Mammary epithelial cell (primary cell): ENCODE measurements at regions not wholly inside any gene's neighbourhood (a gene's known extent, or its start where the extent isn't known, plus 50 kb on each side); places are given as distances from the start of the nearest gene placed in this dataset.
"Not testable (repeated sequence)": the region's sequence is repeated elsewhere in the genome, so short reads cannot be mapped to it uniquely, and the experiment has no call there.

Experiments used
- EZH2 ChIP-seq: IDR thresholded peaks from 2 replicates; pipeline ENCODE4 v1.6.1; 2012; ENCODE audit warnings: low read length, inconsistent platforms, borderline replicate concordance
- TF ChIP-seq, protein P1 (sequence below), 2 donors: IDR thresholded peaks in 1 of 2; conservative IDR thresholded peaks in 1 of 2; 2 replicates each; pipeline ENCODE4 v1.5.1; 2011 to 2012; ENCODE audit warnings: inconsistent platforms in 2 of 2, low read length in 2 of 2, mild to moderate bottlenecking in 2 of 2, control low read depth in 1 of 2, low read depth in 1 of 2; ENCODE audit not compliant: insufficient read depth in 1 of 2; ENCODE audit errors: extremely low read depth in 1 of 2

DNA sequence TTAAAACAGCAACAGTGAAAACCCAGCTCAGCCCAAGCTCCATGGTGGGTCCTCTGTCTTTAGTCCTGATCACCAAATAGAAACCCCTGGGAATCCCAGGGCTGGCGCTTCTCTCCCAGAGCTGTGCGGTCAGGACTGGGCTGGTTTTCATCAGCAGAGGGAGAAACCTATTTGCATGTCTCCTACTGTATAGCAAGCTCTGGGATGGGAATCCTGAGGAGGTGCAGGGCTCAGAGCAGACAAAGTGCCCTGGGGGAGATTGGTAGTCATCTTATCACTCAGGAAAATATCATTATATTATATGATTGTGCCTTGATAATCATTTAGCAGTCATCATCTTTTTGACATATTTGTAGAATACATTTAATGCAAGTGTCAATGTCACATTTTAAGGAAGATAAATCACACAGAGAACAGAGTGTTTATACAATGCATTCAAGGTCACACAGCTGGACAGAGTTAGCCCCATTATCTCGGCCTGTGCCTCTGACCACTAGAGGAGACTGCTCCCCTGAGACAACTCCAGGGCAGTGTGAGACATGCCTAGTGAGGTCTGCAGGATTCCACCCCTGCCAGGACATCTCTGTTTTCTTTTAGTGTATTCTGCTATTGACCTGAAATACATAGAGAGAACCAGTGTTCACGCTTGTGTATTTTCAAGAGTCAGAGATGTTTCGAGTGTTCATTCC is 818.6 kb downstream of the TMEM121 start:
- TF ChIP-seq, protein P1, sequence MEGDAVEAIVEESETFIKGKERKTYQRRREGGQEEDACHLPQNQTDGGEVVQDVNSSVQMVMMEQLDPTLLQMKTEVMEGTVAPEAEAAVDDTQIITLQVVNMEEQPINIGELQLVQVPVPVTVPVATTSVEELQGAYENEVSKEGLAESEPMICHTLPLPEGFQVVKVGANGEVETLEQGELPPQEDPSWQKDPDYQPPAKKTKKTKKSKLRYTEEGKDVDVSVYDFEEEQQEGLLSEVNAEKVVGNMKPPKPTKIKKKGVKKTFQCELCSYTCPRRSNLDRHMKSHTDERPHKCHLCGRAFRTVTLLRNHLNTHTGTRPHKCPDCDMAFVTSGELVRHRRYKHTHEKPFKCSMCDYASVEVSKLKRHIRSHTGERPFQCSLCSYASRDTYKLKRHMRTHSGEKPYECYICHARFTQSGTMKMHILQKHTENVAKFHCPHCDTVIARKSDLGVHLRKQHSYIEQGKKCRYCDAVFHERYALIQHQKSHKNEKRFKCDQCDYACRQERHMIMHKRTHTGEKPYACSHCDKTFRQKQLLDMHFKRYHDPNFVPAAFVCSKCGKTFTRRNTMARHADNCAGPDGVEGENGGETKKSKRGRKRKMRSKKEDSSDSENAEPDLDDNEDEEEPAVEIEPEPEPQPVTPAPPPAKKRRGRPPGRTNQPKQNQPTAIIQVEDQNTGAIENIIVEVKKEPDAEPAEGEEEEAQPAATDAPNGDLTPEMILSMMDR (conservative IDR thresholded peaks at IDR 0.05 in 1 of 2, IDR thresholded peaks at IDR 0.05 in 1 of 2; ENCODE audit: extremely low read depth in 1 of 2, insufficient read depth in 1 of 2, low read depth in 1 of 2, low read length in 2 of 2) = not testable (repeated sequence)
- TF ChIP-seq EZH2 = not testable (repeated sequence)
